ENCODE measurements at regions not wholly inside any gene's neighbourhood (a gene's known extent, or its start where the extent isn't known, plus 50 kb on each side); places are given as distances from the start of the nearest gene placed in this dataset.

DNA sequence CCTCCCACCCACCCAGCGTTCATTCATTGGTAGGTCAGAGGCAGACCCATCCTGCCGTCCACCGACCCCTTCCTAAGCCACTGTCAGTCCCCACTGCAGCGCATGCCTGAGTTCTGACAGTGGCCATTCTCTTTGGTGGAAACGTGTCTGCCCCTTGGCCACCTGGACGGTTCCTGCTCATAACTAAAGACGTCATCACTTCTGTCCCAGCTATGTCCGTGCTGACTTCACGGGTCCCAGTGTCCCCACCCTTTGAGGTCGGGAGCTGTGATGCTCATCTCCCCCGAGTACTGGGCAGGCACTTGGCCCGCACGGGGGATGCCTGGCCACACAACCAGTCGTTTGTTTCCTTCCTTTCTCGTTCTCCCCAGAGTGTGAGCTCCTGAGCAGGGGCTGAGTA lies 267.1 kb downstream of the C16orf95 start:
- no peak overlapping the region for H3K27ac Mint-ChIP-seq
- no peak overlapping the region for H3K4me3 Mint-ChIP-seq
- peaks cover 6% of the 10 kb centered on the region for H3K27me3 Mint-ChIP-seq (ENCODE audit: low read depth)
- H3K36me3 Mint-ChIP-seq: peaks cover 9% of the 10 kb centered on the region
- ATAC-seq (no peak), DNase-seq (ENCODE audit: low spot score) (no peak)
- H3K9me3 Mint-ChIP-seq: peaks cover 10% of the 10 kb centered on the region
- ChIA-PET POLR2A (no interaction called here), CTCF (interaction anchor here (0.6 to 2.6 kb wide), 2 partner anchors 13 to 32 kb away, joined by 3 to 16 read pairs; no protein-coding TSS in a partner anchor)
- no peak for TF ChIP-seq IRF2 (CRISPR knock-in tag; IDR thresholded peaks at IDR 0.05; ENCODE audit: borderline replicate concordance, low read depth)
- no peak for TF ChIP-seq SMAD4 (CRISPR knock-in tag; IDR thresholded peaks at IDR 0.05)
- TF ChIP-seq, protein P1, sequence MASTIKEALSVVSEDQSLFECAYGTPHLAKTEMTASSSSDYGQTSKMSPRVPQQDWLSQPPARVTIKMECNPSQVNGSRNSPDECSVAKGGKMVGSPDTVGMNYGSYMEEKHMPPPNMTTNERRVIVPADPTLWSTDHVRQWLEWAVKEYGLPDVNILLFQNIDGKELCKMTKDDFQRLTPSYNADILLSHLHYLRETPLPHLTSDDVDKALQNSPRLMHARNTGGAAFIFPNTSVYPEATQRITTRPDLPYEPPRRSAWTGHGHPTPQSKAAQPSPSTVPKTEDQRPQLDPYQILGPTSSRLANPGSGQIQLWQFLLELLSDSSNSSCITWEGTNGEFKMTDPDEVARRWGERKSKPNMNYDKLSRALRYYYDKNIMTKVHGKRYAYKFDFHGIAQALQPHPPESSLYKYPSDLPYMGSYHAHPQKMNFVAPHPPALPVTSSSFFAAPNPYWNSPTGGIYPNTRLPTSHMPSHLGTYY (CRISPR knock-in tag; IDR thresholded peaks at IDR 0.05): no peak
- TF ChIP-seq ZNF121 (CRISPR knock-in tag; IDR thresholded peaks at IDR 0.05): no peak
- no peak for TF ChIP-seq ZNF138 (CRISPR knock-in tag; conservative IDR thresholded peaks at IDR 0.05)
- no peak for TF ChIP-seq KAT7 (CRISPR knock-in tag; IDR thresholded peaks at IDR 0.05; ENCODE audit: borderline replicate concordance)
- TF ChIP-seq TEAD1 (CRISPR knock-in tag; IDR thresholded peaks at IDR 0.05): no peak
- no peak for TF ChIP-seq GABPB1 (CRISPR knock-in tag; IDR thresholded peaks at IDR 0.05)
- TF ChIP-seq, protein P2, sequence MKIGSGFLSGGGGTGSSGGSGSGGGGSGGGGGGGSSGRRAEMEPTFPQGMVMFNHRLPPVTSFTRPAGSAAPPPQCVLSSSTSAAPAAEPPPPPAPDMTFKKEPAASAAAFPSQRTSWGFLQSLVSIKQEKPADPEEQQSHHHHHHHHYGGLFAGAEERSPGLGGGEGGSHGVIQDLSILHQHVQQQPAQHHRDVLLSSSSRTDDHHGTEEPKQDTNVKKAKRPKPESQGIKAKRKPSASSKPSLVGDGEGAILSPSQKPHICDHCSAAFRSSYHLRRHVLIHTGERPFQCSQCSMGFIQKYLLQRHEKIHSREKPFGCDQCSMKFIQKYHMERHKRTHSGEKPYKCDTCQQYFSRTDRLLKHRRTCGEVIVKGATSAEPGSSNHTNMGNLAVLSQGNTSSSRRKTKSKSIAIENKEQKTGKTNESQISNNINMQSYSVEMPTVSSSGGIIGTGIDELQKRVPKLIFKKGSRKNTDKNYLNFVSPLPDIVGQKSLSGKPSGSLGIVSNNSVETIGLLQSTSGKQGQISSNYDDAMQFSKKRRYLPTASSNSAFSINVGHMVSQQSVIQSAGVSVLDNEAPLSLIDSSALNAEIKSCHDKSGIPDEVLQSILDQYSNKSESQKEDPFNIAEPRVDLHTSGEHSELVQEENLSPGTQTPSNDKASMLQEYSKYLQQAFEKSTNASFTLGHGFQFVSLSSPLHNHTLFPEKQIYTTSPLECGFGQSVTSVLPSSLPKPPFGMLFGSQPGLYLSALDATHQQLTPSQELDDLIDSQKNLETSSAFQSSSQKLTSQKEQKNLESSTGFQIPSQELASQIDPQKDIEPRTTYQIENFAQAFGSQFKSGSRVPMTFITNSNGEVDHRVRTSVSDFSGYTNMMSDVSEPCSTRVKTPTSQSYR (CRISPR knock-in tag; IDR thresholded peaks at IDR 0.05): no peak
- TF ChIP-seq, protein P3, sequence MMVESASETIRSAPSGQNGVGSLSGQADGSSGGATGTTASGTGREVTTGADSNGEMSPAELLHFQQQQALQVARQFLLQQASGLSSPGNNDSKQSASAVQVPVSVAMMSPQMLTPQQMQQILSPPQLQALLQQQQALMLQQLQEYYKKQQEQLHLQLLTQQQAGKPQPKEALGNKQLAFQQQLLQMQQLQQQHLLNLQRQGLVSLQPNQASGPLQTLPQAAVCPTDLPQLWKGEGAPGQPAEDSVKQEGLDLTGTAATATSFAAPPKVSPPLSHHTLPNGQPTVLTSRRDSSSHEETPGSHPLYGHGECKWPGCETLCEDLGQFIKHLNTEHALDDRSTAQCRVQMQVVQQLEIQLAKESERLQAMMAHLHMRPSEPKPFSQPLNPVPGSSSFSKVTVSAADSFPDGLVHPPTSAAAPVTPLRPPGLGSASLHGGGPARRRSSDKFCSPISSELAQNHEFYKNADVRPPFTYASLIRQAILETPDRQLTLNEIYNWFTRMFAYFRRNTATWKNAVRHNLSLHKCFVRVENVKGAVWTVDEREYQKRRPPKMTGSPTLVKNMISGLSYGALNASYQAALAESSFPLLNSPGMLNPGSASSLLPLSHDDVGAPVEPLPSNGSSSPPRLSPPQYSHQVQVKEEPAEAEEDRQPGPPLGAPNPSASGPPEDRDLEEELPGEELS (CRISPR knock-in tag; IDR thresholded peaks at IDR 0.05): no peak
- TF ChIP-seq MXD4 (CRISPR knock-in tag; IDR thresholded peaks at IDR 0.05; ENCODE audit: borderline replicate concordance): no peak
- TF ChIP-seq, protein P4, sequence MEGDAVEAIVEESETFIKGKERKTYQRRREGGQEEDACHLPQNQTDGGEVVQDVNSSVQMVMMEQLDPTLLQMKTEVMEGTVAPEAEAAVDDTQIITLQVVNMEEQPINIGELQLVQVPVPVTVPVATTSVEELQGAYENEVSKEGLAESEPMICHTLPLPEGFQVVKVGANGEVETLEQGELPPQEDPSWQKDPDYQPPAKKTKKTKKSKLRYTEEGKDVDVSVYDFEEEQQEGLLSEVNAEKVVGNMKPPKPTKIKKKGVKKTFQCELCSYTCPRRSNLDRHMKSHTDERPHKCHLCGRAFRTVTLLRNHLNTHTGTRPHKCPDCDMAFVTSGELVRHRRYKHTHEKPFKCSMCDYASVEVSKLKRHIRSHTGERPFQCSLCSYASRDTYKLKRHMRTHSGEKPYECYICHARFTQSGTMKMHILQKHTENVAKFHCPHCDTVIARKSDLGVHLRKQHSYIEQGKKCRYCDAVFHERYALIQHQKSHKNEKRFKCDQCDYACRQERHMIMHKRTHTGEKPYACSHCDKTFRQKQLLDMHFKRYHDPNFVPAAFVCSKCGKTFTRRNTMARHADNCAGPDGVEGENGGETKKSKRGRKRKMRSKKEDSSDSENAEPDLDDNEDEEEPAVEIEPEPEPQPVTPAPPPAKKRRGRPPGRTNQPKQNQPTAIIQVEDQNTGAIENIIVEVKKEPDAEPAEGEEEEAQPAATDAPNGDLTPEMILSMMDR (IDR thresholded peaks at IDR 0.05): no peak
- TF ChIP-seq SMAD3 (CRISPR knock-in tag; IDR thresholded peaks at IDR 0.05; ENCODE audit: borderline replicate concordance): no peak
- no peak for TF ChIP-seq TEAD4 (CRISPR knock-in tag; IDR thresholded peaks at IDR 0.05)
- TF ChIP-seq ZNF671 (CRISPR knock-in tag; IDR thresholded peaks at IDR 0.05): no peak
- TF ChIP-seq ATF1 (CRISPR knock-in tag; IDR thresholded peaks at IDR 0.05): no peak
- TF ChIP-seq, protein P5, sequence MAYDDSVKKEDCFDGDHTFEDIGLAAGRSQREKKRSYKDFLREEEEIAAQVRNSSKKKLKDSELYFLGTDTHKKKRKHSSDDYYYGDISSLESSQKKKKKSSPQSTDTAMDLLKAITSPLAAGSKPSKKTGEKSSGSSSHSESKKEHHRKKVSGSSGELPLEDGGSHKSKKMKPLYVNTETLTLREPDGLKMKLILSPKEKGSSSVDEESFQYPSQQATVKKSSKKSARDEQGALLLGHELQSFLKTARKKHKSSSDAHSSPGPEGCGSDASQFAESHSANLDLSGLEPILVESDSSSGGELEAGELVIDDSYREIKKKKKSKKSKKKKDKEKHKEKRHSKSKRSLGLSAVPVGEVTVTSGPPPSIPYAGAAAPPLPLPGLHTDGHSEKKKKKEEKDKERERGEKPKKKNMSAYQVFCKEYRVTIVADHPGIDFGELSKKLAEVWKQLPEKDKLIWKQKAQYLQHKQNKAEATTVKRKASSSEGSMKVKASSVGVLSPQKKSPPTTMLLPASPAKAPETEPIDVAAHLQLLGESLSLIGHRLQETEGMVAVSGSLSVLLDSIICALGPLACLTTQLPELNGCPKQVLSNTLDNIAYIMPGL (CRISPR knock-in tag; IDR thresholded peaks at IDR 0.05): no peak
- peaks cover 20% of the 10 kb centered on the region for H3K4me1 Mint-ChIP-seq
